NCI-H146 treated with DMSO at 0.1 percent for 48 hours (cell line): ENCODE measurements at regions not wholly inside any gene's neighbourhood (a gene's known extent, or its start where the extent isn't known, plus 50 kb on each side); places are given as distances from the start of the nearest gene placed in this dataset.

Experiments used
- DNase-seq: peaks from one replicate; lab custom pipeline; 2025; ENCODE audit not compliant: unreplicated experiment; lab: John Stamatoyannopoulos, UW

DNA sequence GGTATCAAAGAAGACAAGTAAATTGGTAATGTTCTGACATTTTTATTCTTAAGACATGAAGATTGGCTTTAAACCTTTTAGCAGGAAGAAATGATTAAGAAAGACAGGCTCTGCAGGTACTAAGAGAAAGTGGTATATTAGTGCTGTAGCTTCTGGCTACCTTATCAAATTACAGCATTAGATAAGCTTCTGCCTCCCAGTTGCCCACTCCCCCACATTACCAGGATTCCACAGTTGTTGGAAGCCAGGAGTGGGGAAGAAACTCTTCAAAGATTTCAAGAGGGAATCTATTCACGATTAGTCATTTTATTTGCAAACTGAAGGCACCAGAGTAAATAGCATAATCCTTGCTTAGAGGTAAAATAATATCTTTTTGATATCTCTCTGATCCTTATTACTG lies 274.9 kb downstream of the LMO4 start:
- no peak for DNase-seq

DNA sequence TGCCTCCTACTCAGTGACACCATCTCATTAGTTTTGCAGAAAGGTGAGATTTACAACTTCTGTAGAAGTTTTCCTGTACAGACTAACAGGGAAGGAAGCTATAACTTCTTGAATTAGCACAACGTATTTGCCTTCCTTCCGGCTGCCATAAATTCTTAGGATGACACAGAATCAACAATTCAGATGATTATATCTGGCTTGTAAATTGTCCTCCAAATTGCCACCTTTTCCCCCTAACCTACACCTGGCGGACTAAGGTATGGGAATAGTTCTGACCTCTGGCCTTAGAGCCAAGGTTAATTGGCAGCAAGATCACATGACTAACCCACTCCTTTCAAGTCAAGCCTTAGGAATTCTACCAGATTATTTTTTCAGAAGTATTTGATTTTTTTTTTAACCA lies 284.3 kb downstream of the LMO4 start:
- DNase-seq, result no peak

DNA sequence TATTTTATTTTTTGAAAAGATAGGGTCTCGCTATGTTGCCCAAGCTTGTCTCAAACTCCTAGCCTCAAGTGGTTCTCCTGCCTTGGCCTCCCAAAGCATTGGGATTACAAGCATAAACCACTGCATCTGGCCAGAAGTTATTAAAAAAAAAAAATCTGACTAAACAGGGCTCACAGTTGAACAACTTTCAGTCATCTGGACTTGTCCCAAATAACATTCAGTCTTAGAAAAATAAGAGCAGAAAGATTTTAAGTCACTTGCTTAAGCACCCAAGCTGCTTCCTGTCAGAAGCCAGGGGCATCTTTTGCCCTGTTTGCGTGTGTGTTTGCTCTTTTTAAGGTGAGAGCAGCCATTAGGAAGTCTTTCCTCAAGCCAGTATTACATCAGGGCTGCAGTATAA lies 286.8 kb downstream of the LMO4 start:
- no peak for DNase-seq

DNA sequence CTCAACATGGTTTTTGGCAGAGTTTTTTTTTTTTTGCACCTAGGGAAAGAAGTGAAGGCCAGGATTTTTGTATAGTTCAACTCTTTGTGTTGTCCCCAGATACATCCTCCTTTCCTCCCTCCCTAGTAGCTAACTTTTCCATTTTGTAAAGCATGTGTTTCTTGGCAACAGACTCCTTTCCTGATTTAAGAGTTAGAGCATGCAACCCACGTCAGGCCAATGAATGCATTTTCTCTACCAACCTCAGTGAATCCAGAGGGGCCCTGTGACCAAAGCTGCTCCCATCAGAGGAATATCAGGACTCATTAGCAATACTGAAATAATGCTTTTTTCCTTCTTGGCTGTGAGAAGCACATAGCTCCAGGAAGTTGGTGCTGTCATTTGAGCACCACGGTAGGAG lies 287.2 kb downstream of the LMO4 start:
- DNase-seq, result no peak

DNA sequence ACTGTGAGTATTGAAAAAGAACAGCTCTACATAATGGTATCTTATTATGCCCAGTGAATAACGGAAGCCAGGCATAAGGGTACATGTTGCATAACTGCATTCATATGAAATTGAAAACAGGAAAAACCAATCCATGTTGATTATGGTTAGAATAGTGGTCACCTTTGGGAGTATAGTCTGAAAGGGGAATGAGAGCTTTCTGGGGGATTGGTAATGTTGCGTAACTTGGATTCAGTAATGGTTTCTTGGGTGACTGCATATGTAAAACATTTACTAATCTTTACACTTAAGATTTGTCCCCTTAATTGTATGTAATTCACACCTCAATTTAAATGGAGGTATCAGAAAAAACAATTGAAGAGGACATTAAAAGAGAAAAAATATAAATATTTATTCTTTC lies 292.1 kb downstream of the LMO4 start:
- no peak for DNase-seq

DNA sequence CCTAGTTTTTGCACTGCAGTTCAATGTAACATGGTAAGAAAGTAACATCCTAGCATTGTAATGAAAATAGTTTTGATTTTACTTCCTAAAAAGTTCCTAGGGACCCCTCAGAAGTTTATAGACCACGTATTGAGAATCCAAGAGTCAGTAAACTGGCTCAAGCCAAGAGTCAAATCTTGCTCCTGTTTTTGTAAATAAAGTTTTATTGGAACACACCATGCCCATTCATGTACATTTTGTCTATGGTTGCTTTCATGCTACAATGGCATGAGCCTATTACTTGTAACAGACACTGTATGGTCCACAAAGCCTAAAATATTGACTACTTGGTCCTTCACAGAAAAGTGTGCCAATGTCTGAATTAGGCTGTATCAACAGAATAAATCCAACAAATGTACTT lies 301.0 kb downstream of the LMO4 start:
- no peak for DNase-seq

DNA sequence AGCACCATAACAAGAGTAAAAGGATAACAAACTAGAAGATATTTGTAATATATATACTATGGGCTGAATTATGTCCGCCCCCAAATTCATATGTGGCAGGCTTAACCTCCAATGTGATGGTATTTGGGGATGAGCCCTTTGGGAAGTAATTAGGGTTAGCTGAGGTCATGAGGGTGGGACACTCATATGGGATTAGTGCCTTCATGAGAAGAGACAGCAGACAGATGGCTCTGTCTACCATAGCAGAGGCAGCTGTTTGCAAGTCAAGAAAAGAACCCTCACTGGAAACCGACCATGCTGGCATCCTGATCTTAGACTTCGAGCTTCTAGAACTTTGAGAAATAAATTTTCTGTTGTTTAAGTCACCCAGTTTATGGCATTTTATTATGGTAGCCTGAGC lies 303.6 kb downstream of the LMO4 start:
- no peak for DNase-seq

DNA sequence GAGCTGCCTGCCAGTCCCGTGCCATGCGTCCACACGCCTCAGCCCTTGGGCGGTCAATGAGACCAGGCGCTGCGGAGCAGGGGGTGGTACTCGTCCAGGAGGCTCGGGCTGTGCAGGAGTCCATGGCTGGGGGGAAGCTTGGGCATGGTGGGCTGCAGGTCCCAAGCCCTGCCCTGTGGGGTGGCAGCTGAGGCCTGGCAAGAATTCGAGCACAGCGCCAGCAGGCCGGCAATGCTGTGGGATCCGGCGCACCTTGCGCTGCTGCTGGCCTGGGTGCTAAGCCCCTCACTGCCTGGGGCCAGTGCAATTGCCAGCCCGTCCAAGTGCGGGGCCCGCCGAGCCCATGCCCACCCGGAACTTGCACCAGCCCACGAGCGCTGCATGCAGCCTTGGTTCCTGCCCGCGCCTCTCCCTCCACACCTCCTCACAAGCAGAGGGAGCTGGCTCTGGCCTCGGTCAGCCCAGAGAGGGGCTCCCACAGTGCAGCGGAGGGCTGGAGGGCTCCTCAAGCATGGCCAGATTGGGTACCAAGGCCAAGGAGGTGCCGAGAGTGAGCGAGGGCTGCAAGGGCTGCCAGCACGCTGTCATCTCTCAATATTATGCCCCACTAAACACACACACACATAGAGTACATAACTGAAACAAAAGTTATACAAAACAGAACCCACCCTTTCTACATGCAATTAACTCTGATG lies 307.7 kb downstream of the LMO4 start:
- no peak for DNase-seq

DNA sequence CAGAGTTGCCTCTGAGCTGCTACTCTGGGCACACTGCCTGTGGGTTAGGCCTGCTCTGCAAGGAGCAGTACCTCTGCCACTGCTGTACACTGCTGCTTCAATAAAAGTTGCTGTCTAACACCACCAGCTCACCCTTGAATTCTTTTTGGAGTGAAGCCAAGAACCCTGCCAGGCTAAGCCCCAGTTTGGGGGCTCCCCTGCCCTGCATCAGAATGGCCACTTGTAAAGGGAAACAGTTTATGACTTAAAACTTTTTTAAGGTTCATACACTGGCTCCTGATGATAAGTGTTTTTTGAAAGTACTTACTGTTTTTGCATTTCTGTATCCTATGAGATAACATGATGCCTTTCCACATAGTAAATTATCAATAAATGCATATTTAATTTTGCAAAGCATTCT lies 310.0 kb downstream of the LMO4 start:
- no peak for DNase-seq

DNA sequence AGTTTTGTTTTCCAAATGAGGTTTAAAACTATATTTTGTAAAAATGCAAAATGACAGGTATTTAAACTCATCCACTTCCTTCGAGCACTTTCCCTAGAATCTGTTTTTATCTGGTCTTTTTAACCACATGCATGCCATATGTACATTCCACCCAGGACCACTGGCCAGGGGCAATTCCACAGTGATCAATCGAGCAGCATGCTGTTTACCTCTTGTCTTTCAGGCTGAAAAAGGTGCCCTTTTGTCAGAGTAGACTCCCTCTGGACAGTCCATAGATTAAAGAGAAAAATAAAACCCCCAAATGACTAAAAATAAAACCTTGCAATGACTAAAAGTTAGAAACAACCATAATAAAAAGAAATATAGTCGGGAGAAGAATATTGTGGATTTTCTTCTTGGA lies 313.3 kb downstream of the LMO4 start:
- no peak for DNase-seq

DNA sequence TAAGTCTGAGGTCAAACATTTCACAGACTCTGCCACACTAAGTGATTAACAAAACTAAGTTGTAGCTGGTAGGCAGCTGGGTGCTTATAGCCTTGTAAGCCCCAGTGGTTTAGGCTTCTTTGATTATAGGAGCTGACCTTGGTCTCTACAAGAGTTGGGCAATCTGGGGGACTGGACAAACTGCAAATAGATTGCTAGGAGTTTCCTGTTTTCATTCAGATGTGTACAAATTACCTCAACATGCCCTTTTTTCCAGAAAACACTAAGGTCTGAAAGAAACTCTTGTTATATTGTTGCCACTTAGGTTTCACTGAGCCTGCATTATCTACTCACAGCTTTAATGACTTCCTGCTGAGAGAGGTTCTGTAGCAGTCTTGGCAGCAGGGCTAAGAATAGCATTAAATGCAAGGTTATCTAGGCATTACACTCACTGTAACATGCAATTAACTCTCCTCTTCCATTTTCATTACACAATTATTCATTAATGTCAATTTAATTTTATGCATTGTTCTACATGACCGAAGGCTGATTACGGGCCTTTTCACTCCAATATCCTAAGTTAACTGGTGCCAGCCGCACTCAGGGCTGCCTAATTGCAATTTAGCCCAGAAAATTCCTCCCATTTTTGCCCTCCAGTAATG lies 314.0 kb downstream of the LMO4 start:
- no peak for DNase-seq

DNA sequence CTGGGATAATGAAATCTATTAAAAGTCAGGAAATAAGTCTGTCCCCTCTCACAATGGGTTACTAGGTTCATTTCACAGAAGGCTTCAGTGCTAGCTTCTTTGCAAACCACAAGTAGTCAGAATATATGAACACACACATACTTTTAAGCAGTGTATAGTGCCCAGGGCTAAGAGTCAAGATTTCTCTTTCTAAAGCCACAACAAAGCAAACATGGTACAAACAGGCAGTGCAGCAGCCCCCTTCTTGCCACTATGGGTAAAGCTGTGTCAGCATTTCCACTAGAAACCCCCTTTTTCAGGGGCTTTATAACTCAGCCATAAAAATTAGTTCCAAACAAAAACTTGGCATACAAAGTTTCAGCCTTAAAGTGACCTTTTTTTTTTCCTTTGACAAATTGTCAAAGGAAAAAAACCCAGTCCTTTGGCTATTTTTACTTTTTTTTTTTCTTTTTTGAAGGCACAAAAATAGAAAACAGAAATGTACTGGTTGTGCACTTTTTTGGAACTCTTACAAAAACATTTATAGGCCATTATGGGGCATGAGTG lies 315.4 kb downstream of the LMO4 start:
- no peak for DNase-seq

DNA sequence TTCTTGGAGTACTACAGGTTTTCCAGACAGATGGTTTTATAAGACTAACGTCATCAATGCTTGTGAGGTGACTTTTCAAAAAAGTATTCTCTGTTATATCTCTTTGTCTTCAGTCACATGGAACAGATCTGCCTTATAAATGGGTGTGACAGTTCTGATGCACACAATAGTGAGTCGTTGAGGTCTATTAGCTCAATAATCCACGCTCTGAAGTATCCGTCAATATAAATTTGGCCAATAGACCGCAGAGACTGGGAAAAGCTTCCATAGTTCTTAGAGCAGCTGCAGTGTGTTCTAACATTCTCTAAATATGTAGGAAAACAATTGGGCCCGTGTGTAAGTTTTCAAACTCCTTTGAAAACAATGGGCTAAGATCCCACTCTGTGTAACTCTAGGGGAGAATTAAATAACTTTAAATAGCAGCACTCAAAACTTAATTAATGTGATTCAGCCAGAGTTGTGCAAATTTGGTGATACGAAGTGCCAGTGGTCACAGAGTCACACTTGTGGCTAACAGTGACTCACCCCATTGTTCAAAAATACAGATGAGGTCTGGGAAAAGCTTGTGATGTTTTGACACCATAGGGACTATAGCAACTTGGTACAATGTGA lies 316.0 kb downstream of the LMO4 start:
- DNase-seq, result no peak

DNA sequence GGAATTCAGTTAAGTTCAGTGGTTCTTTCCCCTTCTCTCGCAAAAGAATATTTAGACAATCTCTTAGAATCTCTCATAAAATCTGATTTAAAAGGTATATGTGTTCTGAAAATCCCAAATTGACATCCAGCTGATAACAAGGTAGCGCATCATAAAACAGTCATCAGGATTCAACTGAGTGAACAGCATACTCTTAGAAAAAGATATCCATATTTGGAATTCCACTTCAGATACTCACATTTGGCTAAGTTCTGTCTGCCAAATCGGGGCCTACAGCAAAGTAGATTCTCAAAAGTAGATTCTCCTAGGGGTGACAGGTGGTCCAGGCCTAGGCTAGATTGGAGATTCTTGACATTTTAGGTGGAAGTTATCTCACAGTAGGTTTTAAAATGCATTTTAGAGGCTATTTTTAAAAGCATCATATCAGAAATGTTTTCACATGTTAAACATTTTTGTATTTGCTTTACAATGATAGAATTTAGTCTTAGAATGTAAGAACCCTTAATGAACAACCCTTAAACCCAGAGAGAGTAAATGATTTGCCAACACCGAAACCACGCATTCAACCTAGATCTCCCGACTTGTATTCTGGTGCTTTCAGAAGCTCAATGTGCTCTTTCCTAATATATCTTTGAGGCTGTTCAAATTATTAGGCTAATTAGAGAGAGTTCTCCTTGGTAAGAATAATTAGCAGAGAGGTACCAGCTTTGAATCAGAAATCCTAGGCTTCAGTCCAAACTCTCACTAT lies 318.9 kb downstream of the LMO4 start:
- no peak for DNase-seq

DNA sequence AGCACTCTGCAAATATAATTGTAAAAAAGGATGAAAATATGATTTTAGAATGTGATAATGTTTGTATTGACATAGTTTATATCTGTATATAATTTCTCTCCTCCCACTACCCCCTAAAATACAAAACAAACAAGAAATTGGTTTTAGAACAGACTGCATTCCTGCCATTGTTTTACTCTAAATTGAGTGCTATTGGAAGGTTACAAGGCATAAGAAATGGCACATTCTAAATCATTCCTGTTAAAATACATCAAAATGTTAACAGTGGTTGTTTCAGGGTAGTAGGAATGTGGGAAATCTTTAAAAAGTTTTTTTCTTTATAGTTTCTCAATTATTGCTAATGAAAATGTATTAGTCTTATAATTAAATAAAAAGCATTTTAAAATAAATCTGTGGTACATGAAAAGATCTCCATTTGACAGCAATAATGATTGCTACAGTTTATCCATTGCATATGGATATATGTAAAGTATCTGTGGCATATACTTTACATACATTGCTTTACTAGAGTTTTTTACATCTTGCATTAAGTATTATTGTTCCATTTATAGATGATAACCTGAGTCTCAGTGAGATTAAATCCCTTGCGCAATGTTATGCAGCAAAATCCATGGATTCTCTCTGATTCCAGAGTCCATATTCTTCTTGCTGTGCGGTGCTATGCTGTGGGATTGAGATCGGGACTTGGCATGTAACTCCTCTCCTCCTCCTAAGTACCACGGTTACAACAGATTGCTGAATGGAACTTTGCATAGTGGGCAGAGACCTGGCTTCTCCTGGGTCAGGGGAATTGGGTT lies 319.8 kb downstream of the LMO4 start:
- no peak for DNase-seq

DNA sequence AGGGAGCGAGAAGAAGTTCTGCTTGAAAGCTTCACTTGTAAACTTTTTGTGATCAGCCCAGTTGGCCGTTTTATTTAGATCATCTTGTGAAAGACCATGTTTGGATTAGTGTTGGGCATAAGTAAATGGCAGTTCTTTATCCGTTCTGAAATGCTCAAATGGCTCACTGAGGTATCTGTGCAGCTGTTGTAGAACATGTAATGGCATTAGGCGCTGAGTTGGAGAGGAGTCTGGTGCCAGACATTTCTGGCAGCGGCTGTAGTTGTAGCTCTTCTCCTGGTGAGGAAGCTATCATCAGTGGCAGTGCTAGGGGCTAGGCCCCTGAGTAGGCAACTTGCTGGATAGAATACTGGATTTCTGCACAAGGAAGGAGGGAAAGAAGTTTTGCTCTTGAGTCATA lies 321.6 kb downstream of the LMO4 start:
- no peak for DNase-seq

DNA sequence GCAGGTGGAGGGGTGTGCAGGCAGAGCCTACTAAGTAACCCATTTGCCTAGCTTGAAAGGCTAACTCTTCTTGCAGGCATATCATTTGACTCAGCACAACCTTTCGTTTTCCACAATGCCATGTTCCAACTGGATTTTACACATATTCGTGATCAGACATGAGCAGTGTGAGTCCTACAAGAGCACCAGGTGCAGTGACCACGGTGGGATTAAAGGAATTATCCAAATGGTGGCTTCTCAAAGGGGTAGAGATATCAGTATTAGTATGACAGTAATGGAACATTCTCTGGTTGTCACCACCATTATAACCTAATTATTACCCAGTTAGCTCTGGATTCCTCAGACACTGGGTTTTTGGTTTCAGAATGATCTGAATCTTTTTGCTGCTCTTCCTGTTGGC lies 323.5 kb downstream of the LMO4 start:
- no peak for DNase-seq

DNA sequence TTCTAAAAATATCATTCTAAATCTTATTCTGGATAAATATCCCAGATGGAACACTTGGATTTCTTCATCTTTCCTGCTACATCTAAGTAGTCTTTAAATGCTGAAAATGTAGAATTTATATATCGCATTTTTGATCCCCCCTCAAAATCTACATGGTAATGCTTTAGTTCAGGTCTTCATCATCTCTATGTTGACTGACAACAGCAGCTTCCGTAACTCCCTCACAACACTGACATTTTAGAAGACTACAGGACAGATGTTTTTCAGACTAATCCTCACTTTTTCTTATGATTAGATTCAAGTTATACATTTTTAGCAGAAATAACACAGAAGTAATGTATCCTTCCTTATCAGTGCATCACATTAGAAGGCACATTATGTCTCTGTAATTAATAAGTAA lies 336.5 kb downstream of the LMO4 start:
- DNase-seq, result no peak

DNA sequence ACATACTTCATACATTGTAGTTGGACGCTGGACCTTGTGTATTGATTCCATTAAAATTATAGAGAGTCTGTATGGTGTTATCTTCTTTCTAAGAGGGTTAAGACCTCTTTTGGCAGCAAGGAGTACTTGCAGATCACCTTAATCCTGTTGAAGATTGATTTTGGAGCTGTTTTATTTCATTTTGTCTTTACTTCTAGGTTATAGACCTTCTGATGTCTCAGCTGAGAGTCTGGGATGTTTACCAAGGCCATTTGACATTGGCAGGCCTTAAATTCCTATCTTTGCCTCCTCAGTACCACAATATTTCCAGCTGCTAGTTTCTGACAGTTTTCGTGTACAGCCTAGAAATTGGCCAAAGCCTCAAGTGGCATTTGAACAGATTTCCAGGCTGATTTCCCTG lies 338.0 kb downstream of the LMO4 start:
- DNase-seq, result no peak

DNA sequence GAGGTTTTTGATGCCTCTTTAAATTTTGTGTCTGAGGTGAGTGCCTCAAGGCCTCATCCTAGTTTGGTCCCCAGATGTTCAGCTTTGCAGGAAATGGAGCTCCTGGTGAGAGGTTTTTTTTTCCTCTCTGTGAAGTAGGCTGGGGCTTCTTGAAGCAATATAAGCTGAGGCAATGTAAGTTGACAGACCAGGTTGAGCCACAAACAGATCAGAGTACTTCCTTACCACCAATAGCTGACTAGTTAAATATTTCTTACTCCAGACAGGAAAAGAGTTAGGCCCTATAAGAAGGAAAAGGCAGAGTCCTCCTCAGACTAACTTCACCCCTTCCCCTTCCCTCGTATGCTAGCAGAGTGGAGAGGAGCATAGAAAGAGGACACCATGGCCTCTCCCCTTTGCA lies 341.0 kb downstream of the LMO4 start:
- no peak for DNase-seq

DNA sequence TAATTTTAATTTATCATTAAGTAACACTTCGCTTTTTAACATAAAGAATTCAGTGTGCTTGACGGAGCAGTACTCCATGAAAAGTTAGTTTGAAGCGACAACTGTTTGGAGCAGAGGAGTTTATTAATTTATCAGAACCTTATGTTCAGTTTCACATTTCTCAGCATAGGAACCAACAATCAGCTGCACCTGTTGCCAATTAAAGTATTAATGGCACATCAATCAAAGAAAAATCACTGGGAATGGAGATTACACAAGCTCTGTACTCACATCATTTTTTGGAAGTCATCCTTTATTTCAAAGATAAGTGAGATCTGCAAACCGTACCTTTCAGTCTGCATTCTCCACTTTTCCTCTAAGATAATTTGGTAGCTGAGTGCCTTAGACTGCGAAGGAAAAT lies 344.6 kb downstream of the LMO4 start:
- DNase-seq, result no peak
